ENCODE measurements at regions not wholly inside any gene's neighbourhood (a gene's known extent, or its start where the extent isn't known, plus 50 kb on each side); places are given as distances from the start of the nearest gene placed in this dataset.
"Not testable (repeated sequence)": the region's sequence is repeated elsewhere in the genome, so short reads cannot be mapped to it uniquely, and the experiment has no call there.

DNA sequence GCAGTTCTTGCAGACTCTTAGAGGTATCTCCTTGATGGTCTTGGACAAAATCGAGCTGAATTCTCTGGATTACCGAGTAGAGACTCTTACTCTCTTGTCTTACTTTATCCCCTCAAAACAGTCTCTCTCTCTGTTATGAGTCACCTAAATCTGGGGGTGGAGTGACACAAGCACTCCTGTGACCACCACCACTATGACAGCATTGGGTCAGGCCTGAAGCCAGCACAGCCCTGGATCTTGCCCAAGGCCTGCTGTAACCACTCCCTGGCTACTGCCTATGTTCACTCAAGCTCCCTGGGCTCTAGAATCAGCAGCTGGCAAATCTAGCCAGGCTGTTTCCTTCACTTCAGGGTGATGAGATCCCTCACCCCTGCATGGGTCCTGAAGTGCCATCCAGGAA, 662.5 kb downstream of the LUZP2 start:
- DNase-seq (ENCODE audit: low read depth, low spot score) = no peak
- in situ Hi-C loops (cut with HindIII; ENCODE audit: low pct_unique_long_range_greater_than_20kb, low sequenced_read_pairs) = no loop called here

DNA sequence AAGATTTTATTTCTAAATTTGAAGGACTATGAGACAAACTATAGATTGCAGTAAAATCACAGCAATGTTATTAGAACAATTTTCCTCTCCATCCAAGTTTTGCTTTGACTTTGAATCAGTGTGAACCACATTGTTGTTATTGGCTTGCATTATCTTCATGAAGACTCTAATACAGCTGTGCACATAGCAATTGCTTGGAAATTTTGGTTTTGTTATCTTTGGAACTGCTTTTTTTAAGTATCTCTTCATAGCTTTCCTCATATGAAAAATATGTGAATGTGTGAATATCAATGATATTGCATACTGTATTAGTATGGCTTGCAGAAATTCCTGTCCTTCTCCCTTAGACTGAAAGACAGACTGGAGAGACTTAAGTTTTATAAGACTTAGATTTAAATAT, 666.6 kb downstream of the LUZP2 start:
- in situ Hi-C loops (cut with HindIII; ENCODE audit: low pct_unique_long_range_greater_than_20kb, low sequenced_read_pairs) = no loop called here

DNA sequence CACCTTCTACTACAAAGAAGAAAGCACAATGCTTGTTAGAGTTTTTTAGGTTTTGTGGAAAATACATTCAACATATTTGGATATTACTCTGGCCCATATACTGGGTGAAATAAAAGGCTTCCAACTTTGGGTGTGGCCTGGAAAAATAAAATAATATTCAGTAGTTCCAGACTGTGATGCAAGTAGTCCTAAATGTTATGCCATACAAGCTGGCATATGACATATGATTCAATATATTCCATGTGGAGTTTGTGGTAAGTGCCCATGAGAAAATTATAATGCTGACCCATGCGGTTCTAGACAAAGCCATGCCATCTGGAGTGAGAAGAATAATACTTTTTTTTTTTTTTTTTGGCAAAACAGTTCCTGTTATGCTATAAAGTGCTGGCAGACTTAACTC, 683.3 kb downstream of the LUZP2 start:
- in situ Hi-C loops (cut with HindIII; ENCODE audit: low pct_unique_long_range_greater_than_20kb, low sequenced_read_pairs) = no loop called here
- DNase-seq (ENCODE audit: low read depth, low spot score) = no peak

More for the DNA sequence above, 666.6 kb downstream of the LUZP2 start:
- no peak for DNase-seq (ENCODE audit: low read depth, low spot score)

- in situ Hi-C loops (cut with HindIII; ENCODE audit: low pct_unique_long_range_greater_than_20kb, low sequenced_read_pairs) = no loop called here
Observed at GRCh38 chr11:25183411-25183810, 686.6 kb downstream of the LUZP2 start.

DNA sequence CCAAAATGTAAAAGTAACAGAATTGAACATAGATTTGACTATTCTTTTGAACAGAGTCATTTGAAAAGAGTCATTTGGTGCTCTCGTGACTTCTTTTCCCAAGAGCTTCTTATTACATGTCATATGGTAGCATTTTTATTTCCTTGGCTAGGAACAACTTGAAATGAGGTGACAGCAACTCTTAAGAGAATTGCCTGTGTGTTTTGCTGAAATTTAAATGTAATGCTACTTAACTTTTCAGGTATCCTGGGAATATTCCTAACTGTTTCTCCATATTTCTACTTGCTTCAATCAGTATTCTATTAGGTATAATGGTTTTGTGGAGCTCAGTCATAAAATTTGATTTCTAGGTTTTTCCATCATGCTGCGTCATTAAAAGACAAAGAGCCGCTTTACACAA, 700.7 kb downstream of the LUZP2 start:
- no peak for DNase-seq (ENCODE audit: low read depth, low spot score)
- in situ Hi-C loops (cut with HindIII; ENCODE audit: low pct_unique_long_range_greater_than_20kb, low sequenced_read_pairs) = no loop called here

More at GRCh38 chr11:25183411-25183810, 686.6 kb downstream of the LUZP2 start:
- no peak for DNase-seq (ENCODE audit: low read depth, low spot score)

- in situ Hi-C loops (cut with HindIII; ENCODE audit: low pct_unique_long_range_greater_than_20kb, low sequenced_read_pairs) = no loop called here
- DNase-seq (ENCODE audit: low read depth, low spot score) = no peak
Observed at GRCh38 chr11:25198704-25199103, 701.9 kb downstream of the LUZP2 start.

- DNase-seq (ENCODE audit: low read depth, low spot score) = no peak
- in situ Hi-C loops (cut with HindIII; ENCODE audit: low pct_unique_long_range_greater_than_20kb, low sequenced_read_pairs) = no loop called here
Observed at GRCh38 chr11:25200925-25201324, 704.1 kb downstream of the LUZP2 start.

DNA sequence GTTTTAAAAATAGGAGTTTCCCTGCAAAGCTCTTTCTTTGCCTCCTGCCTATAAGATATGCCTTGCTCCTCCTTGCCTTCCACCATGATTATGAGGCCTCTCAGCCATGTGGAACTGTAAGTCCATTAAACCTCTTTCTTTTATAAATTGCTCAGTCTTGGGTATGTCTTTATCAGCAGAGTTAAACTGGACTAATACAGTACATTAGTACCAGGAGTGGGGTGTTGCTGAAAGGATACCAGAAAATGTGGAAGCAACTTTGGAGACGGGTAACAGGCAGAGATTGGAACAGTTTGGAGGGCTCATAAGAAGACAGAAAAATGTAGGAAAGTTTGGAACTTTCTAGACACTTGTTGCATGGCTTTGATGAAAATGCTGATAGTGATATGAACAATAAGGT, 709.9 kb downstream of the LUZP2 start:
- no peak for DNase-seq (ENCODE audit: low read depth, low spot score)
- in situ Hi-C loops (cut with HindIII; ENCODE audit: low pct_unique_long_range_greater_than_20kb, low sequenced_read_pairs) = no loop called here

GRCh38 chr11:25211635-25212254, 714.9 kb downstream of the LUZP2 start:
- DNase-seq (ENCODE audit: low read depth, low spot score) = no peak
- in situ Hi-C loops (cut with HindIII; ENCODE audit: low pct_unique_long_range_greater_than_20kb, low sequenced_read_pairs) = no loop called here

DNA sequence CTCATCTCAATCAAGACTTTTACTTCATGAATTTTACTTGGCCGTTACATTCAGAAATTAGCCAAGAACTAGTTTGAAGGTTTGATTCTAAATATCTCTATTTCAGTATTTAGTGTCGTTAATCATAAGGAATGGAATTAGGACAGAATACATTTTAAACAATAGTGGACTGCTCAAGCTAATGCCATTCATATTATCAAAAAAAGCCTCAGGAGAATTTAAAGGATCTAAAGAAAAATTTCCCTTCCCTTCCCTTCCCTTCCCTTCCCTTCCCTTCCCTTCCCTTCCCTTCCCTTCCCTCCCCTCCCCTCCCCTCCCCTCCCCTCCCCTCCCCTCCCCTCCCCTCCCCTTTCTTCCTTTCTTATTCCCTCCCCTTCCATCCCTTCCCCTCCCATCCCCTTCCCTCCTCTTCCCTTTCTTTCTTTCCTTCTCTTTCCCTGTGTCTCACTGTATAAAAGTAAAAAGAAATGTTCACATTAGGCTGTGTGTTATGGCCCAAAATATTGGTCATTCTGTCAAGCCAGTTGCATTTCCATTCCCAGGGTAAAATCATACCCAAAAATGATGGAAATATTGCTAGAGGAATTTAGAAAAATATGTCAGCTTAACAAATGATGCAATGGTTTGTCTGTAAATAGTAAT, 717.8 kb downstream of the LUZP2 start:
- in situ Hi-C loops (cut with HindIII; ENCODE audit: low pct_unique_long_range_greater_than_20kb, low sequenced_read_pairs) = no loop called here
- no peak for DNase-seq (ENCODE audit: low read depth, low spot score)

GRCh38 chr11:25218036-25218435, 721.2 kb downstream of the LUZP2 start:
- no peak for DNase-seq (ENCODE audit: low read depth, low spot score)
- in situ Hi-C loops (cut with HindIII; ENCODE audit: low pct_unique_long_range_greater_than_20kb, low sequenced_read_pairs) = no loop called here

GRCh38 chr11:25225078-25225477, 728.2 kb downstream of the LUZP2 start:
- in situ Hi-C loops (cut with HindIII; ENCODE audit: low pct_unique_long_range_greater_than_20kb, low sequenced_read_pairs) = no loop called here
- no peak for DNase-seq (ENCODE audit: low read depth, low spot score)

- DNase-seq (ENCODE audit: low read depth, low spot score) = no peak
- in situ Hi-C loops (cut with HindIII; ENCODE audit: low pct_unique_long_range_greater_than_20kb, low sequenced_read_pairs) = no loop called here
Observed at GRCh38 chr11:25242928-25243327, 746.1 kb downstream of the LUZP2 start.

DNA sequence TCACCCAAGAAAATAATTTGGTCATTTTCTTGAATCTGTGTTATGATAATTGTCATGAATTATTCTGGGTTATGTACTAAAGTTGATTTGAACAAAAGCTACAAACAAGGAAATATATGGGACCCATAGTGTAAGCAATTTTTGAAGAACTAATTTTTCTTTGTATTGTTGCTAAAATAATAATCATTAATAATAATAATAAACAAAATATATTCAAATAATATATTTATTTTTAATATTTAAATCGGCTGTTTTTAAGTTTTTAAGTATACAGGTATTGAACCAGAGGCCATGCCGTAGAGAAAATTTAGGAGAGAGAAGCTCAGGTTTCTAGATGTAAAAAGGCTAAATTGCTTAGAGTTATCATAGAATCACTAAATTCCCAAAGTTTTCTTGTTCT, 747.3 kb downstream of the LUZP2 start:
- no peak for DNase-seq (ENCODE audit: low read depth, low spot score)
- in situ Hi-C loops (cut with HindIII; ENCODE audit: low pct_unique_long_range_greater_than_20kb, low sequenced_read_pairs) = no loop called here

DNA sequence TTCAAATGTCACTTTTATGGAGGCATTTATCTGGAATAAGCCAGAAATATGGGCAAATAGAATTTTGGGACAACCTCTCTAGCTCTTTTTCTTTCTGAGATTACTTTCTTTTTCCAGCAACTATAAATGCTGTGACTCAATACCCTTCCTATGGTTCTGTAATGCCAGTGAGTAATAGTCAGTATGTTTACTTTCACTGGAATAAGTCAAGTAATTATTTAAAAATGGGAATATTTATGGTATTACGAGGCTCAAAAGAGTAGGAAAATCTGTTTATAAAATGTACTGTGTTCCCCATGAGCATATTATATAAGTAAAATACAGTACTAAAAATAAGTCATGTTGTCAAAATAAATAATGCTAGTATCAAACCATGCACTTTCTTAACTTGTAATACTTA, 750.5 kb downstream of the LUZP2 start:
- in situ Hi-C loops (cut with HindIII; ENCODE audit: low pct_unique_long_range_greater_than_20kb, low sequenced_read_pairs) = no loop called here
- DNase-seq (ENCODE audit: low read depth, low spot score) = no peak

- no peak for DNase-seq (ENCODE audit: low read depth, low spot score)
- in situ Hi-C loops (cut with HindIII; ENCODE audit: low pct_unique_long_range_greater_than_20kb, low sequenced_read_pairs) = no loop called here
Observed at GRCh38 chr11:25252854-25253253, 756.0 kb downstream of the LUZP2 start.

DNA sequence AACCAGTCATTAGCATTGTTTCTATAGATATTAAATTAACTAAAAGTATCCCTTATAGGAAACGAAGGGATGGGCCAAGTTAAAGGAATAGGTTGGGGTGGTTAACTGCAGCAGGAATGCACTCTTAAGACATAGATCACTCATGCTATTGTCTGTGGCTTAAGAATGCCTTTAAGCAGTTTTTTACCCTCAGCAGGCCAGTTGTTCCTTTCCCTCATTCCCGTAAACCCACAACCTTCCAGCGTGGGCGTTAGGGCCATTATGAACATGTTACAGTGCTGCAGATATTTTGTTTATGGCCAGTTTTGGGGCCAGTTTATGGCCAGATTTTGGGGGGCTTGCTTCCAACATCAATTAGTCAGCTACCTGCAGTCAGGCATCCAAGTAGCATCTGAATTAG, 767.0 kb downstream of the LUZP2 start:
- in situ Hi-C loops (cut with HindIII; ENCODE audit: low pct_unique_long_range_greater_than_20kb, low sequenced_read_pairs) = not testable (repeated sequence)

GRCh38 chr11:25271301-25271700, 774.4 kb downstream of the LUZP2 start:
- in situ Hi-C loops (cut with HindIII; ENCODE audit: low pct_unique_long_range_greater_than_20kb, low sequenced_read_pairs) = no loop called here

More for the DNA sequence above, 767.0 kb downstream of the LUZP2 start:
- not testable (repeated sequence) for DNase-seq (ENCODE audit: low read depth, low spot score)

GRCh38 chr11:25272214-25272613, 775.4 kb downstream of the LUZP2 start:
- in situ Hi-C loops (cut with HindIII; ENCODE audit: low pct_unique_long_range_greater_than_20kb, low sequenced_read_pairs) = no loop called here
- DNase-seq (ENCODE audit: low read depth, low spot score) = no peak

More at GRCh38 chr11:25271301-25271700, 774.4 kb downstream of the LUZP2 start:
- DNase-seq (ENCODE audit: low read depth, low spot score) = no peak
